Stomach smooth muscle (tissue), 2 donors: ENCODE measurements at regions not wholly inside any gene's neighbourhood (a gene's known extent, or its start where the extent isn't known, plus 50 kb on each side); places are given as distances from the start of the nearest gene placed in this dataset.

Experiments
- H3K27ac ChIP-seq: one replicate; pipeline ENCODE4 v1.7.0; 2013; ENCODE audit warnings: mild to moderate bottlenecking, low read length, inconsistent platforms
- H3K27me3 ChIP-seq, 2 donors: one replicate each; pipeline ENCODE4 v1.7.0; 2013; ENCODE audit warnings: low read length in 2 of 2; ENCODE audit not compliant: insufficient read depth in 2 of 2, control insufficient read depth in 1 of 2
- H3K36me3 ChIP-seq, 2 donors: one replicate each; pipeline ENCODE4 v1.7.0; 2013; ENCODE audit warnings: low read length in 2 of 2; ENCODE audit not compliant: control insufficient read depth in 2 of 2, insufficient read depth in 2 of 2
- H3K4me1 ChIP-seq: one replicate; pipeline ENCODE4 v1.7.0; 2013; ENCODE audit warnings: low read length; ENCODE audit not compliant: control insufficient read depth, insufficient read depth
- H3K4me3 ChIP-seq, 2 donors: one replicate each; pipeline ENCODE4 v1.7.0; 2013; ENCODE audit warnings: low read length in 2 of 2
- H3K9ac ChIP-seq, 2 donors: one replicate each; pipeline ENCODE4 v1.7.0; 2013; ENCODE audit warnings: low read length in 2 of 2, mild to moderate bottlenecking in 1 of 2
- H3K9me3 ChIP-seq, 2 donors: one replicate each; pipeline ENCODE4 v1.7.0; 2013; ENCODE audit warnings: low read length in 2 of 2; ENCODE audit not compliant: control insufficient read depth in 2 of 2
- donor health status: healthy.
- donor health status: Pancreatic carcinoma.

GRCh38 chr5:56705217-56705616, 110.1 kb upstream of the MAP3K1 start:
- no peaks in the 10 kb centered on the region for H3K4me1 ChIP-seq
- H3K9me3 ChIP-seq, result no peaks in the 10 kb centered on the region
- no peak overlapping the region for H3K27ac ChIP-seq
- peaks cover 0 to 4% of the 10 kb centered on the region in 2 donors for H3K27me3 ChIP-seq
- H3K4me3 ChIP-seq, result no peak overlapping the region
- no peak overlapping the region for H3K9ac ChIP-seq
- no peaks in the 10 kb centered on the region for H3K36me3 ChIP-seq

GRCh38 chr5:56703952-56704351, 111.4 kb upstream of the MAP3K1 start:
- Histone ChIP-seq H3K9ac (no peak overlapping the region), H3K4me1 (peaks cover 1% of the 10 kb centered on the region), H3K9me3 (no peaks in the 10 kb centered on the region), H3K4me3 (no peak overlapping the region), H3K27ac (no peak overlapping the region), H3K27me3 (peaks cover 0 to 4% of the 10 kb centered on the region in 2 donors), H3K36me3 (no peaks in the 10 kb centered on the region)

GRCh38 chr5:56700711-56701110, 114.6 kb upstream of the MAP3K1 start:
- Histone ChIP-seq H3K4me3 (no peak overlapping the region), H3K9ac (no peak overlapping the region), H3K27ac (no peak overlapping the region), H3K36me3 (no peaks in the 10 kb centered on the region), H3K27me3 (peaks cover 0 to 4% of the 10 kb centered on the region in 2 donors), H3K4me1 (peaks cover 2% of the 10 kb centered on the region), H3K9me3 (no peaks in the 10 kb centered on the region)

- Histone ChIP-seq H3K9me3 (no peaks in the 10 kb centered on the region), H3K4me1 (peaks cover 2% of the 10 kb centered on the region), H3K4me3 (no peak overlapping the region), H3K36me3 (no peaks in the 10 kb centered on the region), H3K27me3 (peaks cover 0 to 4% of the 10 kb centered on the region in 2 donors), H3K27ac (no peak overlapping the region), H3K9ac (no peak overlapping the region)
Observed at GRCh38 chr5:56699538-56699937, 115.8 kb upstream of the MAP3K1 start.

- H3K36me3 ChIP-seq, result no peaks in the 10 kb centered on the region
Observed at GRCh38 chr5:56698463-56699381, 116.6 kb upstream of the MAP3K1 start.

GRCh38 chr5:56696900-56697299, 118.4 kb upstream of the MAP3K1 start:
- H3K27ac ChIP-seq, result no peak overlapping the region
- no peak overlapping the region for H3K9ac ChIP-seq
- H3K36me3 ChIP-seq, result no peaks in the 10 kb centered on the region
- H3K9me3 ChIP-seq, result no peaks in the 10 kb centered on the region
- no peak overlapping the region for H3K4me3 ChIP-seq
- peaks cover 2% of the 10 kb centered on the region for H3K4me1 ChIP-seq
- H3K27me3 ChIP-seq, result no peaks in the 10 kb centered on the region

More at GRCh38 chr5:56698463-56699381, 116.6 kb upstream of the MAP3K1 start:
- Histone ChIP-seq H3K4me1 (peaks cover 2% of the 10 kb centered on the region), H3K9me3 (no peaks in the 10 kb centered on the region), H3K9ac (no peak overlapping the region), H3K27ac (no peak overlapping the region), H3K27me3 (peaks cover 0 to 4% of the 10 kb centered on the region in 2 donors), H3K4me3 (no peak overlapping the region)

GRCh38 chr5:56693220-56693579, 122.1 kb upstream of the MAP3K1 start:
- Histone ChIP-seq H3K4me1 (no peaks in the 10 kb centered on the region), H3K4me3 (no peak overlapping the region), H3K36me3 (no peaks in the 10 kb centered on the region), H3K27me3 (no peaks in the 10 kb centered on the region), H3K9ac (no peak overlapping the region), H3K9me3 (no peaks in the 10 kb centered on the region), H3K27ac (no peak overlapping the region)

GRCh38 chr5:56692359-56693219, 122.8 kb upstream of the MAP3K1 start:
- Histone ChIP-seq H3K9ac (no peak overlapping the region), H3K4me1 (no peaks in the 10 kb centered on the region), H3K36me3 (no peaks in the 10 kb centered on the region), H3K4me3 (no peak overlapping the region), H3K27ac (no peak overlapping the region), H3K27me3 (no peaks in the 10 kb centered on the region), H3K9me3 (no peaks in the 10 kb centered on the region)

- H3K9me3 ChIP-seq, result no peaks in the 10 kb centered on the region
- H3K4me3 ChIP-seq, result no peak overlapping the region
- no peaks in the 10 kb centered on the region for H3K27me3 ChIP-seq
- no peaks in the 10 kb centered on the region for H3K36me3 ChIP-seq
- no peak overlapping the region for H3K27ac ChIP-seq
- no peaks in the 10 kb centered on the region for H3K4me1 ChIP-seq
- no peak overlapping the region for H3K9ac ChIP-seq
Observed at GRCh38 chr5:56688402-56688801, 126.9 kb upstream of the MAP3K1 start.

GRCh38 chr5:56686337-56687195, 128.8 kb upstream of the MAP3K1 start:
- H3K9ac ChIP-seq, result no peak overlapping the region
- no peaks in the 10 kb centered on the region for H3K4me1 ChIP-seq
- no peaks in the 10 kb centered on the region for H3K9me3 ChIP-seq
- H3K27me3 ChIP-seq, result no peaks in the 10 kb centered on the region
- no peak overlapping the region for H3K27ac ChIP-seq
- no peaks in the 10 kb centered on the region for H3K36me3 ChIP-seq
- H3K4me3 ChIP-seq, result no peak overlapping the region
